HCEC 1CT (cell line): ENCODE measurements at regions not wholly inside any gene's neighbourhood (a gene's known extent, or its start where the extent isn't known, plus 50 kb on each side); places are given as distances from the start of the nearest gene placed in this dataset.
"Not testable (repeated sequence)": the region's sequence is repeated elsewhere in the genome, so short reads cannot be mapped to it uniquely, and the experiment has no call there.

Experiments
- DNase-seq: peaks from one replicate; pipeline ENCODE4 v3.0.0-alpha.2; 2017

- DNase-seq, result peak; percentile 81
Measured at GRCh38 chr15:96851613-96852012, 521.1 kb downstream of the NR2F2 start.

- no peak for DNase-seq
Measured at GRCh38 chr15:96858694-96859093, 528.2 kb downstream of the NR2F2 start.

- no peak for DNase-seq
Measured at GRCh38 chr15:96860741-96861140, 530.2 kb downstream of the NR2F2 start.

- no peak for DNase-seq
Measured at GRCh38 chr15:96867992-96868391, 537.5 kb downstream of the NR2F2 start.

DNA sequence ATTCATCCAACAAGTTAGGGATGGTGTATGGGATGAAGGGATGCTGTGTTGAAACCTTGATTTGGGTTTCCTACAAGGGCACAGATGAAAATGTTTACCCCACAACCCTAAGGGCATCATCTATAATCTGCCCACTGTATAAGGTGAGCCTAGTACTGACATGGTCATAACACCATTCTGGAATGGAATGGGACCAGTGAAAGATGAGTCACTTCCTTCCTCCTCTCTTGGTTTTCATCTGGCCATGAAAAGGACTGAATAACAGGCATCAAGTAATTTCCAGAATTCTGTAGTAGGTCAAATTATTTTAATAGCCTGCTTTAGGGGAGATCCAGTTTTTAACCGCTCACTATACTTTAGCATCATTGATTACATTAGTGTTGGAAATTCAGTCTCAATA is 538.6 kb downstream of the NR2F2 start:
- no peak for DNase-seq

- no peak for DNase-seq
Measured at GRCh38 chr15:96869790-96870189, 539.3 kb downstream of the NR2F2 start.

DNA sequence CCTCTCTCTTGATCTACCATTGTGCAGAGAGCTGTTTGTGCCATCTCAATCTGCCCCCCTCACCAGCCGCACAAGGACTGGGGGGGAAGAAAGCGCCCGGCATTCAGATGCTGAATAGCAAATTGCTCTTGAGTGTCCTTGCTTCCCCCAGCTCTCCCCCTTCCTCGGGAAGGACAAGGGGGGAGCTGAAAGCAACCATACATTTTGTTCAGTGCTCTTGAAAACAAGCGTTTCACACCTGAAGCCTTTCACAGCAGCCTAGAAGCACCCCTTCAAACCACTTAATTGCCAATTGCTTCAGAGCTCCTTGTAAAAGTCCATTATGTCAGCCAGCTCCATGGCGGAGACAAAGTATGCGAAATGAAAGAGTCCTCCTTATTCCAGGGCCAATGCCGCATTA is 540.1 kb downstream of the NR2F2 start:
- no peak for DNase-seq

GRCh38 chr15:96877442-96877841 is 546.9 kb downstream of the NR2F2 start:
- not testable (repeated sequence) for DNase-seq

DNA sequence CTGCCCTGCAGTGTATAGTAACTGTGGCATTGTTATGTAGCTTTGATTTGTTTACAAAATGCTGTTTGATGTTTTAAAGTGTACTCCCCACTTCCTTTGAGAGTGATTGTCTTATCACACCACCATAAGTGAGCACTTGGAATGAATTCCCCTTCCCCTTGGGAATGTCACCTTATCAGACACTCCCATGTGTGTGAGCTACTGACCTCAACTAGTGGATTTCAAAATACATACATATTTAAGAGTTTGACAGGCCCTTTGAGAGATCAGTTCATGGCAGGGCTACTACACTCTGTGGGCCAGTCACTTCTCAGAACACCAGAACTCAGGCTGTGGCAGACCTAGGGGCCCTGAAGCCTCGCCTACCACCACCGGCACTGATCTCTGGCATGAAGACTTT is 547.6 kb downstream of the NR2F2 start:
- DNase-seq, result no peak

DNA sequence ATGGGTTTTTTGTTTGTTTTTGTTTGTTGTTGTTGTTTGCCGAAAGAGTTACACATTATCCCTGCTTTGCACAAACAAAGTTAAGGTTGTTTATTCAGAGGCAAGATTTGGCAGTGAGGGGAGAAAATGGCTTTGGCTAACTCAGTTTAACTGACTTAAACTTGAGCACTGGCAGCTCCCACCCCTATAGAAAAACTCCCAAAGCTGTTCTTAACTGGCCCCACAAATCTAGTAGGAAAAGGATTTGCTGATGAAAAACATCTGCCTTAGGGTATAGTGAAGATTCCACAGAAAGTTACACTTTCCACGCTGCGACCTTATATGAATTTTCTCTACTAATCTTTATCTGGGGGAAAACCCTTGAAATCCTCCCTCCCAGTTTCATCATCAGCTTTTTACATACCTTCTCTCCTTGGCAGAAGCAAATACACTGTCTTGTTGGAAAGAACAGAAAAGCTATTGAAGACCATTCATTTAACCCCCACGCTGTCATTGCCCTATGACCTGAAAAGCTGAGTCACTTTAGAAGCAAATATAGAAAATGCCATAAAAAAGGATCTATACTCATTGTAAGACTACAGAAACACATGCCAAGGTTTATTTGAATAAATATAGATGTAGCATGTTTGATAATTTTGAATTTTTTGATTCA is 551.7 kb downstream of the NR2F2 start:
- DNase-seq, result no peak

- peak; percentile 74 for DNase-seq
Measured at GRCh38 chr15:96887730-96888129, 557.2 kb downstream of the NR2F2 start.

- DNase-seq, result peak; percentile 22
Measured at GRCh38 chr15:96888764-96889163, 558.3 kb downstream of the NR2F2 start.

DNA sequence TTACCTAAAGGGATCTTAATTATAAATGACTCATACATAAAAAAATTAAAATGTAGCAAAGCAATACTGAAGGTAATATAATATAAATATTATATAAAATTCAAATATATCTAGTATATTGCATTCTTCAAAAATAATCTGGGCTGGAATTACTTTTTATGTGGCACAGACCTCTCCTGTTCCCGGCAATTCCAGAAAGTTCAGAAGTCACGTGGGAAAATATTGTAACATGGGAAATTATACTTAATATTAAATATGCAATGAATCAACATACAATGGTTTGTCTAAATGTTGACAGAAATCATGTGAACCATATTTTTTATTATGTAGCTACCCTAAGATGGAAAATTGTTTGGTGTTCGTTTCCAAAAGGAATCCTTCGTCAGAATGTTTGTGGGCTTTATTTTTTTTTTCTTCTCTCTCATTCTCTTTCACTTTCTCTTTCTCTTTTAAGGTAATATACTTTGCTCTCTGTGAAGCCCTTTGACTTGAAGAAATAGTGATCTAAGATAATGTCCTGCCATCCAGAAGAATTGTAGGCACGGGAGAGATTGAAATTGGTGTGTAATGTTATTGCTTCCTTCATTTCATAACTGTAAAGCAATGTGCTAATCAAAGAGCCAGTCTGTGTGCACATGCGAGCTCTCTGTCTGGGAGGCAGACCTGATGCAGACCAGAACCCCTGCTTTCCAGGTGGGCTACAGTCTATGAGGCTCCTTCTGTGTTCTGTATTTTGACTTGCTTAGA is 559.4 kb downstream of the NR2F2 start:
- peak; percentile 11 for DNase-seq

DNA sequence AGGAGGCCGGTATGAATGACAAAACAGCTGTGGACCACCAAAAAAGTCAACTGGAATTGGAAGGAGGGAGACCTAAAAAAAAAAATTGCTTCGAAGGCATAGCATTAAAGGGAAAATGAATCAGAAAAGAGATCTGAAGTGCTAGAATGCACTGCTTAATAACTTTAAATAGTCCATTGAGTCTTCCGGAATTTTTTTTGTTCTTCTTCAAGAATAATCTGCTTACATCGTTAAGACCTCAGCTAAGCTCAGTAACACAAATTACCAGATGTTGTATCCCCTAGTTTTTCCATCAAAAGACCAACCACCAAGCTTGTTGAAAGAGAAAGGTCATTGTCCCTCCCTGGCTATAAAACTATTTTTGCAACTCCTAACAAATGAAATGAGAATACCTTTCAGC is 560.5 kb downstream of the NR2F2 start:
- no peak for DNase-seq

DNA sequence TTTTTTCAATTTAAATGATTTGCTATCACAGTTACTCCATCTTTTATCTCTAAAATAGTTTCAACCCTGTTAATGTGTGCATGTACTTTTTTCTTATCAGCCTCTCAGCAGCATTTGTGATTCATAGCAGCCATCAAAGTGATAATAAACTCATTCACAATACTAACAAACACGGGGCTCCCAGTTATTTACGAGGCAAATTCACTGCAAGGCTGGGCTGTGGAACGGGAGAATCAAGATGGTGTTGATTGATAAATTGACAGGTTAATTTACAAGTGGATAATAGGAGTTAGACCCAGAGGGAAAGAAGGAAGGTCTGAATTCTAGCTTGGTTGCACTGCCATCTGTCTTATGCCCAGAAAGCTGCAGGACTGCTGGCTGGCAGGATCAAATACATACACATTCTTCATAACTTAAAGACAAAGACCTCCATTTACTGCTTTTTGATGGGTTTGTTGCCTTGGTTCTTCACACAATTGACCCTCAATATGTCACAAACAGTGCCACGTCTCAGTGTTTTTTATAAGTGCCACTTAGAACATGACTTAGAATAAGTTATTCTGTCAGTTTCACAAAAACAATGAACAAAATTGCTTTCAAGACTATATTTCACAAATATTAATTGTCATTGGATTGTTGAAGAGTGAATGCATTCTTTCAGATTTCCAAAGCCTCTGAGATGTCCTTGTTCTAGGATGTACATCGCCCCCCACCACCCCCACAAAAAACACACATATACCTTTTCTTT is 562.8 kb downstream of the NR2F2 start:
- DNase-seq, result peak; percentile 39

- DNase-seq, result no peak
Measured at GRCh38 chr15:96894659-96895058, 564.2 kb downstream of the NR2F2 start.

- DNase-seq, result no peak
Measured at GRCh38 chr15:96896766-96897165, 566.3 kb downstream of the NR2F2 start.

DNA sequence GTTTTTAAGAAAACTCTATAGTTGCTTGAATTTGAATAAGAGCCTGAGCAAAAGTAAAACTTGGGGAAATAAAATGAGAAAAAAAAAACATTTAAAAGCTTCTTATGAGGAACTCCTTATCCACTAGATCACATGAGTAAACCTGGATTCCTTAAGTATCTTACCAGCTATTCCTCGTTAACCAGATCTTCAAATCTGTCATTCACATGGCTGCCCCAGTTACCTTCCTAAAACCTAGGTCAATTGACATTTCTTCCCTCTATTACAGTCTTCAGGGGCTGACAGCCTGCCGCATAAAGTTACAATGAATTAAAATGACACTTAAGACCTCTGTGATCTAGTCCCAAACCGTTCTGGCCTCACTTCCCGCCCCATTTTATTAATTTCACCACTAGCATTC is 583.6 kb downstream of the NR2F2 start:
- no peak for DNase-seq

GRCh38 chr15:96916750-96917149 is 586.2 kb downstream of the NR2F2 start:
- no peak for DNase-seq

DNA sequence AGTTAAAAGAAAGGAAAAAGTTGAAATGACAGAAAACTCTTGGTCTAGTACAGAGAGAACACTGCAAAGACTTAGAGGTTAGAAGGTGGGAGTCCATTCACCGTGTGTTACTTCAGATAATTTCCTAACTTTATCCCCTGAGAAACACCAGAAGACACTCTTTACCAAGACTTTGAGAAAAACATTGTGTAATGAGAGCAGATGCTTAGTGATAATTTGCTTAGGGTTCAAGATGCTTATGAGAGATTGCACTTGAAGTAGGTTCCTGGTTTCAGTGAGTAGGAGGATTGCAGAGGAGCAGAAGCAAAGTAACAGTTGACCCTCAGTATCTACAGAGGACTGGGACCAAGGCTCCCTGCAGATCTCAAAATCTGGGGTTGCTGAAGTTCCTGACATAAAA is 594.1 kb downstream of the NR2F2 start:
- no peak for DNase-seq

DNA sequence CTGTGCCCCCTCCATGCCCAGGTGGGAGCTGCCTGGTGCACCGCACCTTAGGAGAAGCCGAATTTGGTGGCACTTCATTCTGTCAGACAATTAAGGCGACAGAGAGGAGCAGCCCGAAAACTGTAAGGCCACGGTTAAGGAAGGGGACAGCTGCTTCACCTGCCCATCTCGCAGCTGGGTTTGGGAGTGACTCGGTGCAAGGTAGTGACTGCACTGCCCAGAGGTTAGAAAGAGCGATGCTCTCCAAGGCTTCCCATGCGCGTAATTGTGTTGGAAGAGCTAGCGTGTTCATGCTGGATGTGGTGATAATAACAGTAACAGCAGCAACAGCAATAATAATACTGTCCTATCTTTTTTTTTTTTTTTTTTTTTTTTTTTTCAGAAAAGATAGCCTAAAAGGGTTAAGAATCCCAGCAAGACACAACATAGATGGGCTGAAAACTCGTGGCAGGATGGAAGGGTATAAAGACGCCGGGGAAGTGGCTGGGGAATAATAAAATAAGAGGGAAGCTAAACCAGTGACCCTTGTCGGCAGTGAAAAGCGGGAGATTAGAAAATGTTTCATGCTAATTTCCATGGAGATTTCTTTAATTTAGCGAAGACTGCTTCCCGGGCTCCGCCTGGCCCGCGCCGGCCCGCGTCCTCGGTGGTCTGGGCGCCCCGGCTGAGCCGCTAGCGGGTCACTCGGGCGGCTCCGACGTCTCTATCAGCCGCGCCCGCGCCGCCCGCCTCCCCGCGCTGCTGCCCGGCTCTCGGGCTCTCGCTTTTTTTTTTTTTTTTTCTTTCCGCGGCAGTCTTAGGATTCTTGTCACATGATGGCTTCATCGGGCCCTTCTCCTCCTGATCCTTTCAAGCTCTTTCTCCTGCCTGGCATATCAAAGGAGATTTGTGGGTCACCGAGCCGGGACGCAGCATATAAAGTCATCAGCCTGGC is 617.1 kb downstream of the NR2F2 start:
- no peak for DNase-seq

DNA sequence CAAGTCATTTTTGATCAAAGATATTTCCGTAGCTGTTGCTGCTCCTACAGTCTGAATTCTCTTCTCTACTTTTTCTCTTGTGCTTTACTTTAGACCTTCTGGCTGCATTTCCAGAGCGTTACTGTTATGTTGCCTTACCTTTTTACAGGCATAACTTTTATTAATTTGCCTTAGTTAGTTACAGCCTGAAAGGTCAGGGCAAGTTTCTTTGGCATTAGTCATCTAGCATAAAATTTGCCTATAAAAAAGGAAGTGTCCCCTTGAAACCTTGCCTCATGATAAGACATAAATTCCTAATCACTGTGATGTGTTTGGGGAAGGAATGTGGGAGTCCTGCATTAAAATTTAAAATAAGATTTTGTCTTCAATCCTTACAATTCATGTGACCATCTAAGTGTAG is 618.5 kb downstream of the NR2F2 start:
- no peak for DNase-seq

DNA sequence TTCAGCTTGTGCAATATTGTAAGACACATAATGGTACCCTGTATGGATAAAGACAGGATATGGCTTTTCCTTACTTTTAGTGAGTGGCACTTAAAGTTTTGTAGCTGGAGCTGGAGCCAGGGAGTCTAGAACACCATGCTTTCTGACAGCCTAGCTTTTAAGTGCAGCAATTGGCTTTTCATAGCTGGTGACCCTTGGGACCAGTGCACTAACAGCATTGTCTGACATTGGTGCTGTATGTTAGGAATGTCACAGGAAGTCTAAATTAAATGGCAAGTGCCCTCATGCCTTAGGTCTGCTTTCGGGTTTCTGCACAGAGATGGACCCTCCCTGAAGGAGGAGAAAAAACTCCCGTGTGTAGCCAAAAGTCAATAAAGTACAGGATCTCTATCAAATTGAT is 628.2 kb downstream of the NR2F2 start:
- DNase-seq, result no peak
